ENCODE measurements at regions not wholly inside any gene's neighbourhood (a gene's known extent, or its start where the extent isn't known, plus 50 kb on each side); places are given as distances from the start of the nearest gene placed in this dataset.

DNA sequence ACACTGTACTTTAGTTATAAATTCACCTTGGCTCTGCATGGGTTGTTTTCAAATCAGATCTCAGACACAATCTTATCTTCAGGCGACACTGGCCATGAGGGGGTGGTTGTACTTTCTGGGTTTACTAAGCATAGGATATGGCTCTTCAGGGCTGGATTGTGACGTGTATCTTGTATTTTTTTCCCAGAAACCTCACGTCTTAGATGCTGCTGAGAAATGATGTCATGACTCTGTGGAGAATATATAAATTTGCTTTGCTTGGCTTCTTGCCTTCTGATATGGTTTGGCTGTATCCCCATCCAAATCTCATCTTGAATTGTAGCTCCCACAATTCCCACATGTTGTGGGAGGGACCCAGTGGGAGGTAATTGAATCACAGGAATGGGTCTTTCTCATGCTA lies 82.8 kb upstream of the VSTM5 start:
- H3K4me2 ChIP-seq (ENCODE audit: insufficient read depth, insufficient read length, low read length) = no peak overlapping the region
- no peaks in the 10 kb centered on the region for H3K23me2 ChIP-seq (ENCODE audit: insufficient read length, low read depth, low read length, poor library complexity, severe bottlenecking)
- no peaks in the 10 kb centered on the region for H4K20me1 ChIP-seq (ENCODE audit: control insufficient read depth, insufficient read depth, insufficient read length)
- H3K36me3 Mint-ChIP-seq (ENCODE audit: insufficient read depth in 1 of 3, low read depth in 3 of 3) = peaks cover 0 to 4% (median 2%) of the 10 kb centered on the region in 3 experiments; a peak in 1 of 7 replicates
- H3K79me1 ChIP-seq (ENCODE audit: insufficient read depth, low read depth, low read length, poor library complexity, severe bottlenecking) = no peaks in the 10 kb centered on the region
- no peak overlapping the region for H2BK20ac ChIP-seq (ENCODE audit: low read depth, low read length, poor library complexity, severe bottlenecking)
- H3K56ac ChIP-seq (ENCODE audit: insufficient read length, low read depth, low read length) = no peak overlapping the region
- no peak overlapping the region for H3K9ac ChIP-seq (ENCODE audit: extremely low read depth, insufficient read length, low read length)
- no peak overlapping the region for H3K18ac ChIP-seq (ENCODE audit: insufficient read length, low read depth, low read length)
- no peak overlapping the region for H2AK5ac ChIP-seq (ENCODE audit: insufficient read length, low read length)
- H3T11ph ChIP-seq (ENCODE audit: low read length) = no peak overlapping the region
- H3K27me3 Mint-ChIP-seq (ENCODE audit: low read depth) = peaks cover 7% of the 10 kb centered on the region
- H3K9me3 ChIP-seq (ENCODE audit: control insufficient read depth, low read depth, low read length) = no peaks in the 10 kb centered on the region
- no peak overlapping the region for H3K23ac ChIP-seq (ENCODE audit: insufficient read length, low read depth, low read length)
- no CpG with 5 or more reads among the region's 3 CpGs for WGBS (ENCODE audit: extremely low coverage, insufficient read length, low lambda C conversion rate)
- TF ChIP-seq CTCF (conservative IDR thresholded peaks at IDR 0.05) = no peak
- no peaks in the 10 kb centered on the region for H3K4me1 ChIP-seq (ENCODE audit: insufficient read depth, low read length)
- peaks cover 4 to 5% of the 10 kb centered on the region in 2 experiments; a peak in 3 of 5 replicates for H3K9me3 Mint-ChIP-seq
- H4K8ac ChIP-seq (replicated peaks; ENCODE audit: insufficient read length, low read depth, low read length) = no peak overlapping the region
- no peak overlapping the region for H2AFZ ChIP-seq (ENCODE audit: low read length)
- no peak overlapping the region for H2BK5ac ChIP-seq (ENCODE audit: insufficient read length, low read length)
- no peaks in the 10 kb centered on the region for H3K79me2 ChIP-seq (ENCODE audit: insufficient read depth, low read length)
- no peak overlapping the region for H3K27ac Mint-ChIP-seq
- no peaks in the 10 kb centered on the region for H3K4me1 Mint-ChIP-seq
- no peak overlapping the region for H2BK120ac ChIP-seq (ENCODE audit: low read depth, low read length, poor library complexity, severe bottlenecking)
- H3K4me3 Mint-ChIP-seq = no peak overlapping the region
- DNase-seq = no peak
- no peak overlapping the region for H3K27ac ChIP-seq (ENCODE audit: insufficient read length, low read depth, low read length)
- H2BK12ac ChIP-seq (ENCODE audit: insufficient read length, low read depth, low read length) = no peak overlapping the region
- no peak overlapping the region for H4K5ac ChIP-seq (ENCODE audit: insufficient read length, low read depth, low read length)
- H4K91ac ChIP-seq (ENCODE audit: insufficient read length, low read depth, low read length) = no peak overlapping the region
- H3K27me3 ChIP-seq (ENCODE audit: insufficient read depth, low read length) = no peaks in the 10 kb centered on the region
- H3K14ac ChIP-seq (ENCODE audit: insufficient read depth, low read length) = no peak overlapping the region
- no peak overlapping the region for H3K4ac ChIP-seq (ENCODE audit: low read depth, low read length)
- no peak overlapping the region for H2BK15ac ChIP-seq (ENCODE audit: low read depth, low read length)

Measured in H9 (cell line).